SIG-M5 treated with dmso at 0.1 percent for 504 hours (cell line): ENCODE measurements at regions not wholly inside any gene's neighbourhood (a gene's known extent, or its start where the extent isn't known, plus 50 kb on each side); places are given as distances from the start of the nearest gene placed in this dataset.
"Not testable (repeated sequence)": the region's sequence is repeated elsewhere in the genome, so short reads cannot be mapped to it uniquely, and the experiment has no call there.

Experiments
- DNase-seq: peaks from one replicate; lab custom pipeline; 2025; ENCODE audit not compliant: unreplicated experiment; lab: John Stamatoyannopoulos, UW

- not testable (repeated sequence) for DNase-seq
These were observed 465.9 kb upstream of the MAP3K7 start for GRCh38 chr6:91052473-91053450.

GRCh38 chr6:91045161-91045560 is 458.3 kb upstream of the MAP3K7 start:
- no peak for DNase-seq

- DNase-seq = no peak
These were observed 456.9 kb upstream of the MAP3K7 start for GRCh38 chr6:91043751-91044150.

- DNase-seq = no peak
These were observed 455.8 kb upstream of the MAP3K7 start for GRCh38 chr6:91042656-91043055.

- DNase-seq = no peak
These were observed 447.1 kb upstream of the MAP3K7 start for GRCh38 chr6:91033964-91034363.

GRCh38 chr6:91031581-91031980 is 444.7 kb upstream of the MAP3K7 start:
- no peak for DNase-seq

- DNase-seq = no peak
These were observed 442.3 kb upstream of the MAP3K7 start for GRCh38 chr6:91029211-91029610.

- DNase-seq = no peak
These were observed 436.7 kb upstream of the MAP3K7 start for GRCh38 chr6:91023529-91023928.

- DNase-seq = no peak
These were observed 433.9 kb upstream of the MAP3K7 start for GRCh38 chr6:91020744-91021143.

GRCh38 chr6:91018586-91018985 is 431.7 kb upstream of the MAP3K7 start:
- no peak for DNase-seq

GRCh38 chr6:91013511-91013910 is 426.6 kb upstream of the MAP3K7 start:
- no peak for DNase-seq

GRCh38 chr6:90997076-90997475 is 410.2 kb upstream of the MAP3K7 start:
- no peak for DNase-seq

GRCh38 chr6:90993770-90994169 is 406.9 kb upstream of the MAP3K7 start:
- no peak for DNase-seq

GRCh38 chr6:90989763-90990162 is 402.9 kb upstream of the MAP3K7 start:
- no peak for DNase-seq

GRCh38 chr6:90984066-90984465 is 397.2 kb upstream of the MAP3K7 start:
- no peak for DNase-seq

- DNase-seq = no peak
These were observed 396.6 kb upstream of the MAP3K7 start for GRCh38 chr6:90983462-90983861.

- no peak for DNase-seq
These were observed 395.7 kb upstream of the MAP3K7 start for GRCh38 chr6:90982581-90982980.

- DNase-seq = no peak
These were observed 395.2 kb upstream of the MAP3K7 start for GRCh38 chr6:90982051-90982450.

- DNase-seq = no peak
These were observed 391.2 kb upstream of the MAP3K7 start for GRCh38 chr6:90978046-90978445.

GRCh38 chr6:90977513-90977912 is 390.6 kb upstream of the MAP3K7 start:
- DNase-seq = no peak

- no peak for DNase-seq
These were observed 389.5 kb upstream of the MAP3K7 start for GRCh38 chr6:90976341-90976740.

GRCh38 chr6:90975741-90976140 is 388.9 kb upstream of the MAP3K7 start:
- DNase-seq = no peak

GRCh38 chr6:90973188-90973587 is 386.3 kb upstream of the MAP3K7 start:
- no peak for DNase-seq
